Endothelial cell (in vitro differentiated cells): ENCODE measurements at regions not wholly inside any gene's neighbourhood (a gene's known extent, or its start where the extent isn't known, plus 50 kb on each side); places are given as distances from the start of the nearest gene placed in this dataset.

Experiments used
- DNase-seq: peaks from one replicate; pipeline ENCODE4 v3.0.0; 2021; ENCODE audit warnings: low spot score
- H3K27ac Mint-ChIP-seq: one replicate; pipeline ENCODE4 v1.8.0; 2021; ENCODE audit warnings: mixed read lengths, inconsistent platforms; ENCODE audit not compliant: unreplicated experiment
- H3K27me3 Mint-ChIP-seq: one replicate; pipeline ENCODE4 v1.8.0; 2021; ENCODE audit warnings: mild to moderate bottlenecking, moderate library complexity, mixed read lengths, inconsistent platforms; ENCODE audit not compliant: unreplicated experiment
- H3K36me3 Mint-ChIP-seq: one replicate; pipeline ENCODE4 v1.8.0; 2021; ENCODE audit warnings: mild to moderate bottlenecking, low read depth, mixed read lengths, inconsistent platforms; ENCODE audit not compliant: unreplicated experiment
- H3K4me1 Mint-ChIP-seq: one replicate; pipeline ENCODE4 v1.8.0; 2021; ENCODE audit warnings: mild to moderate bottlenecking, mixed read lengths, inconsistent platforms; ENCODE audit not compliant: unreplicated experiment
- H3K4me3 Mint-ChIP-seq: one replicate; pipeline ENCODE4 v1.8.0; 2021; ENCODE audit warnings: mild to moderate bottlenecking, mixed read lengths, inconsistent platforms; ENCODE audit not compliant: unreplicated experiment
- H3K9me3 Mint-ChIP-seq: one replicate; pipeline ENCODE4 v1.8.0; 2021; ENCODE audit warnings: mixed read lengths, inconsistent platforms; ENCODE audit not compliant: unreplicated experiment
- CTCF ChIP-seq: fragments of 200-600 bp; sonication (generic); IDR thresholded peaks from one replicate; pipeline ENCODE4 v1.5.0; 2021; ENCODE audit warnings: antibody characterized with exemption; ENCODE audit not compliant: unreplicated experiment

GRCh38 chr16:17839907-17840306 is 369.1 kb upstream of the XYLT1 start:
- no peak for TF ChIP-seq CTCF
- Mint-ChIP-seq H3K27me3 (no peaks in the 10 kb centered on the region), H3K4me1 (no peaks in the 10 kb centered on the region), H3K4me3 (no peak overlapping the region), H3K27ac (no peak overlapping the region), H3K9me3 (no peaks in the 10 kb centered on the region), H3K36me3 (no peaks in the 10 kb centered on the region)
- no peak for DNase-seq

- Mint-ChIP-seq H3K4me3 (no peak overlapping the region), H3K4me1 (no peaks in the 10 kb centered on the region), H3K36me3 (no peaks in the 10 kb centered on the region), H3K27ac (no peak overlapping the region), H3K27me3 (no peaks in the 10 kb centered on the region), H3K9me3 (no peaks in the 10 kb centered on the region)
- TF ChIP-seq CTCF: no peak
- no peak for DNase-seq
Observed at GRCh38 chr16:17839272-17839671, 368.5 kb upstream of the XYLT1 start.

GRCh38 chr16:17836868-17837602 is 366.3 kb upstream of the XYLT1 start:
- no peaks in the 10 kb centered on the region for H3K9me3 Mint-ChIP-seq
- no peak for TF ChIP-seq CTCF
- H3K4me3 Mint-ChIP-seq: no peak overlapping the region
- no peak overlapping the region for H3K27ac Mint-ChIP-seq
- no peaks in the 10 kb centered on the region for H3K4me1 Mint-ChIP-seq
- DNase-seq: no peak
- no peaks in the 10 kb centered on the region for H3K27me3 Mint-ChIP-seq
- no peaks in the 10 kb centered on the region for H3K36me3 Mint-ChIP-seq

GRCh38 chr16:17835118-17835876 is 364.5 kb upstream of the XYLT1 start:
- no peaks in the 10 kb centered on the region for H3K9me3 Mint-ChIP-seq
- TF ChIP-seq CTCF: no peak
- H3K4me3 Mint-ChIP-seq: no peak overlapping the region
- no peaks in the 10 kb centered on the region for H3K4me1 Mint-ChIP-seq
- H3K36me3 Mint-ChIP-seq: no peaks in the 10 kb centered on the region
- H3K27me3 Mint-ChIP-seq: no peaks in the 10 kb centered on the region
- H3K27ac Mint-ChIP-seq: no peak overlapping the region
- DNase-seq: no peak

- H3K4me1 Mint-ChIP-seq: no peaks in the 10 kb centered on the region
- no peaks in the 10 kb centered on the region for H3K36me3 Mint-ChIP-seq
- H3K9me3 Mint-ChIP-seq: no peaks in the 10 kb centered on the region
- no peak overlapping the region for H3K27ac Mint-ChIP-seq
- no peak for TF ChIP-seq CTCF
- H3K4me3 Mint-ChIP-seq: no peak overlapping the region
- no peak for DNase-seq
- H3K27me3 Mint-ChIP-seq: no peaks in the 10 kb centered on the region
Observed at GRCh38 chr16:17832738-17833137, 362.0 kb upstream of the XYLT1 start.
